Sigmoid colon (tissue), 4 donors: ENCODE measurements at regions not wholly inside any gene's neighbourhood (a gene's known extent, or its start where the extent isn't known, plus 50 kb on each side); places are given as distances from the start of the nearest gene placed in this dataset.

Source experiments
- EP300 ChIP-seq, 4 donors: sonication (generic); formaldehyde crosslinking; IDR thresholded peaks; one replicate each; pipeline ENCODE4 v1.6.1; 2017; ENCODE audit warnings: antibody characterized with exemption in 4 of 4
- POLR2A ChIP-seq, 2 donors: fragments of 450-650 bp; IDR thresholded peaks; one replicate each; pipeline ENCODE4 v1.6.1; 2016; ENCODE audit warnings: antibody characterized with exemption in 2 of 2, mild to moderate bottlenecking in 2 of 2, moderate library complexity in 2 of 2
- POLR2AphosphoS5 ChIP-seq, 4 donors: sonication (generic); formaldehyde crosslinking; IDR thresholded peaks; one replicate each; pipeline ENCODE4 v1.6.1; 2017; ENCODE audit warnings: antibody characterized with exemption in 4 of 4
- TF ChIP-seq, protein P1 (sequence below), 4 experiments: fragments of 450-650 bp in 3 of 4; fragments of 200-600 bp in 1 of 4; IDR thresholded peaks; one replicate each; pipeline ENCODE4 v1.5.1; 2016 to 2019; ENCODE audit warnings: antibody characterized with exemption in 4 of 4, mild to moderate bottlenecking in 3 of 4, moderate library complexity in 2 of 4

DNA sequence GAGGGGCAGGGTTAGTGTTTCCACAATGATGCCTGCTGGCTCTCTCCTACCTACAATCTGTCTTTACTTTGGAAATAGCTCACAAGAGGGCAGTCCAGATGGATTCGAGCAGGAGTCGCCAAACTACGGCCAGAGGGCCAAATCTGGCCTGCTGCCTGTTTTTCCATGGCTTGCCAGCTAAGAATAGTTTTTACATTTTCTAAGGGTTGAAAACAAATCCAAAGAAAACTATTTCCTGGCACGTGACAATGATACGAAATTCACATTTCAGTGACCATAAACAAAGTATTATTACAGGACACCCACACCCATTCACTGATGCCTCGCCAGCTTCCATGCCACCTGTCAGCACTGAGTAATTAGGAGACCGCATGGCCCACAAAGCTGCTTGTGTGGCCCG, 162.9 kb upstream of the WWC1 start:
- TF ChIP-seq, protein P1, sequence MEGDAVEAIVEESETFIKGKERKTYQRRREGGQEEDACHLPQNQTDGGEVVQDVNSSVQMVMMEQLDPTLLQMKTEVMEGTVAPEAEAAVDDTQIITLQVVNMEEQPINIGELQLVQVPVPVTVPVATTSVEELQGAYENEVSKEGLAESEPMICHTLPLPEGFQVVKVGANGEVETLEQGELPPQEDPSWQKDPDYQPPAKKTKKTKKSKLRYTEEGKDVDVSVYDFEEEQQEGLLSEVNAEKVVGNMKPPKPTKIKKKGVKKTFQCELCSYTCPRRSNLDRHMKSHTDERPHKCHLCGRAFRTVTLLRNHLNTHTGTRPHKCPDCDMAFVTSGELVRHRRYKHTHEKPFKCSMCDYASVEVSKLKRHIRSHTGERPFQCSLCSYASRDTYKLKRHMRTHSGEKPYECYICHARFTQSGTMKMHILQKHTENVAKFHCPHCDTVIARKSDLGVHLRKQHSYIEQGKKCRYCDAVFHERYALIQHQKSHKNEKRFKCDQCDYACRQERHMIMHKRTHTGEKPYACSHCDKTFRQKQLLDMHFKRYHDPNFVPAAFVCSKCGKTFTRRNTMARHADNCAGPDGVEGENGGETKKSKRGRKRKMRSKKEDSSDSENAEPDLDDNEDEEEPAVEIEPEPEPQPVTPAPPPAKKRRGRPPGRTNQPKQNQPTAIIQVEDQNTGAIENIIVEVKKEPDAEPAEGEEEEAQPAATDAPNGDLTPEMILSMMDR (IDR thresholded peaks at IDR 0.05) = no peak
- TF ChIP-seq POLR2AphosphoS5 (IDR thresholded peaks at IDR 0.05) (no peak), EP300 (IDR thresholded peaks at IDR 0.05) (no peak), POLR2A (IDR thresholded peaks at IDR 0.05) (no peak)
